Fibroblast of lung (primary cell): ENCODE measurements at regions not wholly inside any gene's neighbourhood (a gene's known extent, or its start where the extent isn't known, plus 50 kb on each side); places are given as distances from the start of the nearest gene placed in this dataset.

Source experiments
- EZH2 ChIP-seq: IDR thresholded peaks from 2 replicates; pipeline ENCODE4 v1.5.1; 2012; ENCODE audit warnings: low read length, control low read depth, mild to moderate bottlenecking; ENCODE audit errors: missing control alignments
- TF ChIP-seq, protein P1 (sequence below), 2 donors: IDR thresholded peaks in 1 of 2; conservative IDR thresholded peaks in 1 of 2; 1 replicate in 1 of 2; 2 replicates in 1 of 2; pipeline ENCODE4 v1.5.1; 2011 to 2012; ENCODE audit warnings: low read length in 2 of 2, control low read depth in 1 of 2, inconsistent platforms in 1 of 2, low read depth in 1 of 2, mild to moderate bottlenecking in 1 of 2

DNA sequence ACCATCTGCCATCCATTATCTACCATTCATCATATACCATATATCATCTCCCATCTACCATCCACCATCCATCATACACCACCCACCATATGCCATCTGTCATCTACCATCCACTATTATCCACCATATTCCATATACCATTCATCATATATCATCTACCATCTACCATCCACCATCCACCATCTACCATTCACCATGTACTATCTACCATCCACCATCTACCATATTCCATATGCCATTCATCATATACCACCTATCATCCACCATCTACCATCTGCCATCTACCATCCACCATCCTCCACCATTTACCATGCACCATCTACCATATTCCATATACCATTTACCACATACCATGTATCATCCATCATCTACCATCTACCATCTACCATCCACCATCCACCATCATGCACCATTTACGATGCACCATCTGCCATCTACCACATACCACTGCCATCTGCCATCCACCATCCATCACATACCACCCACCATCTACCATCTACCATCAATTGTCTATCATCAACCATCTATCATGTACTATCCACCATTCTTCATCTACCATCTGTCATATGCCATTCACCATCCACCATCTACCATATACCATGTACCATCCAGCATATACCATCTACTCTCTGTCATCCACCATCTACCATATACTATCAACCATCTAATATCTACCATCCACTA, 50.6 kb upstream of the RAB4A start:
- TF ChIP-seq, protein P1, sequence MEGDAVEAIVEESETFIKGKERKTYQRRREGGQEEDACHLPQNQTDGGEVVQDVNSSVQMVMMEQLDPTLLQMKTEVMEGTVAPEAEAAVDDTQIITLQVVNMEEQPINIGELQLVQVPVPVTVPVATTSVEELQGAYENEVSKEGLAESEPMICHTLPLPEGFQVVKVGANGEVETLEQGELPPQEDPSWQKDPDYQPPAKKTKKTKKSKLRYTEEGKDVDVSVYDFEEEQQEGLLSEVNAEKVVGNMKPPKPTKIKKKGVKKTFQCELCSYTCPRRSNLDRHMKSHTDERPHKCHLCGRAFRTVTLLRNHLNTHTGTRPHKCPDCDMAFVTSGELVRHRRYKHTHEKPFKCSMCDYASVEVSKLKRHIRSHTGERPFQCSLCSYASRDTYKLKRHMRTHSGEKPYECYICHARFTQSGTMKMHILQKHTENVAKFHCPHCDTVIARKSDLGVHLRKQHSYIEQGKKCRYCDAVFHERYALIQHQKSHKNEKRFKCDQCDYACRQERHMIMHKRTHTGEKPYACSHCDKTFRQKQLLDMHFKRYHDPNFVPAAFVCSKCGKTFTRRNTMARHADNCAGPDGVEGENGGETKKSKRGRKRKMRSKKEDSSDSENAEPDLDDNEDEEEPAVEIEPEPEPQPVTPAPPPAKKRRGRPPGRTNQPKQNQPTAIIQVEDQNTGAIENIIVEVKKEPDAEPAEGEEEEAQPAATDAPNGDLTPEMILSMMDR (conservative IDR thresholded peaks at IDR 0.05 in 1 of 2, IDR thresholded peaks at IDR 0.05 in 1 of 2; ENCODE audit: low read depth in 1 of 2, low read length in 2 of 2) = no peak
- TF ChIP-seq EZH2 = no peak
